ENCODE measurements at regions not wholly inside any gene's neighbourhood (a gene's known extent, or its start where the extent isn't known, plus 50 kb on each side); places are given as distances from the start of the nearest gene placed in this dataset.

DNA sequence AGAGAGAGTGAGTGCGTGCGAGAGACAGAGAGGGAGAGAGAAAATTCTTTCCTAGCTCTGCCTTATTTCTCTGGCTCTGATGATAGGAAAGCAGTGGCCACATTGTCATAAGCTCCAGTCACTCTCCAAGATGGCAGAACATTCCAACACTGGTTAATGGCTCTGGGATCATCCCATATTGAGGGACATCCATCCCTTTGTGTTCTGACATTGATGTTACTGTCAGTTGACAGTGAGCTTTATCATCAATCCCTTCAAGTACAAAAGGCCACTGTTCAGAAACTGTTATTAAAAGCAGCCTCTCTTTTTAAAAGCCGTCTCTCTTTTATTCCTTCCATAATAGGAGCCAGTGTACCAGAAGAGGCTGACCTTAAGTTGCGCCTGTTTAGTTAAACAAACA is 1084.9 kb upstream of the RBFOX1 start:
- DNase-seq = no peak

DNA sequence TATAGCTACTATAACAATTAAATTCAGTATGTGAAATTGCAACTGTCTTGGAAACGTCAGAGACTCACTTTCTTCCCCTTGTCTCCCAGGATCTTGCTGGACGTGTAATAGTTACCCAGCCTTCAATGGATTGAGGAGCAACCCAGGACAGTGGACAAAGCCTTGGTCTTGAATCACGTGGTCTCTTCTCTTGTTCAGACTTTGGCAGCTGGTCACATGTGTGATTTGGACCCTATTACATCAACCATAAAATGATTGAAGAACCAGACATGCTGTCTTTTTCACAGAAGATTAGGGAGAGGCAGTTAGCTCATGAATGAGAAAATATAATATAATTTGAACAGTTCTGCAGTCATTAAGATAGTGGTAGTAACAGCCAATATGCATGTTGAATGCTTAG is 1085.5 kb upstream of the RBFOX1 start:
- no peak for DNase-seq

DNA sequence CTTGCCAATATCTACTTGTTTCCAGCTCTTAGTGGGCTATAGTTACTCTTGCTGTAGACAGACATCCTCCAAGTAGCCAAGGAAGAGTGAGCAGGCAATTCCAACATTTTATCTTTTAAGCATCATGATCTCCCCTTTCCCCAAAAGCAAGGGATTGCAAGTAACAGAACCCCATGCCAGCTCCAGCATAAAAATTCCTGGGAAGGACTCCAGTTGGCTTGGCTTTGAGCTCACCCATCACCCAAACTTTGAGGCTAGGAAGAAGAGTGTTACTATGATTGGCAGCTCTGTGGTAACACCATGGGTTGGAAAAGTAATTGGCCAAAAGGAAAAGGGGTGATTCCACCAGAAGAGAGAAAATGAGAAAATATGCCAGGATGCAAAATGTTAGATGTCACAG is 1086.4 kb upstream of the RBFOX1 start:
- DNase-seq = no peak

DNA sequence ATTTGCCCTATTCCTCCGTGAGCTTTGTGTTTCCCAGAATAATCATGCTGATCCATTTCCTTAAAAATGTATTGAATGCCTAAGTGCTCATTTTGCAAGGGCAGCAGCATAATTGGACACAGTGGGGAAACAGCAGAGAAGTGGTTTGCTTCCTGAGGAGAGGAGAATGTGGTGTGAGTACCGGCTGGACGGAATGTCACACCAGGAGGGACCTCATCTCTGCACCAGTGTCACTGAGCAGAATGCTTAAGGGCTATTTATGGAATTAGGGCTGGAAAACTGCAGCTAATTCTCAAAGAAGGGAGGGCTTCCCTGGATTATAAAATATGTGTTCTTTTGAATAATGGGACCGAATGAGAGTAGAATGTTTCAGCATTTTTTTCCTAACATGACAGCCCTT is 1100.6 kb upstream of the RBFOX1 start:
- no peak for DNase-seq

DNA sequence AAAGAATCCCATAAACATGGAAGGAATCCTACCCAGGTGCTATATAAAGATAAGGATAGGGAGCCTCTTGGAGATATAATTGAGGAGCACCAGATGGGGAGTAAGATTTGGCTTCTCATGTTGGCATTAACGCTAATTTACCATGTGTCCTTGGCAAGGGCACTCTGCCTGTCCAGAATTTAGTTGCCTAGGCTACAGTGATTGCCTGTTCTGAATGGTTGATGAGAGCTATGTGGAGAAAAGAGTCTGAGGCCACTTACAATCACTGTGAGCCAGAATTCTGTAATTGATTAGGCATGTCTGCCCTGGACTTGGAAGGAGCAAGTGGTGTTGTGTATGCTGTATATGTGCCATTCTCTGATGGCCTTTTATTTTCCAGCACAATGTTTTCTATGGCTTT is 1101.2 kb upstream of the RBFOX1 start:
- no peak for DNase-seq

DNA sequence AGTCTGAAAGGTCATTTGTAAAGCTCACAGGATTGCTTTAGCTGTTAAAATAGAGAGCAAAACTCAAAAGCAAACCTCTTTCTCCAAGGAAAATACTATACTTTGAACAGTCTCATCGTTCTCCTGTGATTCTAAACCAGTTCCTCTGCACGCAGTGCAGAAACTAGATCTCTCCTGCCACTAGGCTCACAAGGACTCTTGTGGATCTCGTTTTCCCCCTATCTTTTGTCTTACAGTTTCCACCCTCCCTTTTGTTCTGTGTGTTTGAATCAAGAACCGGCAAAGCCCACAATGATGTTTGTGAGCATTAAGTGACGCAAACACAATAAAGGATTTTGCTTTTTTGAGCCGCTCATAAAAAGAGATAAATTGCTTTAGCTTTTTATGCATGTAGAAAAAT is 1103.5 kb upstream of the RBFOX1 start:
- DNase-seq = no peak

DNA sequence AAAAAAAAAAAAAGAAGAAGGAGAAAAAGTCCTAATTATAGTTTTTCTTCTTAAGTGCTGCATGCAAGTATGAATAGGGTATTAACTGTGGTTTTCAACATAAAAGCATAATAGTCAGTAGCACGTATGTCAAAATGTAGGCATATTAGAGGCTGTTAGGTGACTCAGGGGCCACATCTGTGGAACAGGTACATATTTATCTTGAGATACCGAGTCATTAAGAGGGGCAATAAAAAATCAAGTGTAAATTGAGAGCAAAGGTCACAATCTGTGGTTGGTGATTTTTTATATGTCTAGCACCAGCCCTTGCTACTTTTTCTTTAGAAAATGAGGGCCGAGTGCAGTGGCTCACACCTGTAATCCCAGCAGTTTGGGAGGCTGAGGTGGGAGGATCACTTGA is 1113.8 kb upstream of the RBFOX1 start:
- no peak for DNase-seq

DNA sequence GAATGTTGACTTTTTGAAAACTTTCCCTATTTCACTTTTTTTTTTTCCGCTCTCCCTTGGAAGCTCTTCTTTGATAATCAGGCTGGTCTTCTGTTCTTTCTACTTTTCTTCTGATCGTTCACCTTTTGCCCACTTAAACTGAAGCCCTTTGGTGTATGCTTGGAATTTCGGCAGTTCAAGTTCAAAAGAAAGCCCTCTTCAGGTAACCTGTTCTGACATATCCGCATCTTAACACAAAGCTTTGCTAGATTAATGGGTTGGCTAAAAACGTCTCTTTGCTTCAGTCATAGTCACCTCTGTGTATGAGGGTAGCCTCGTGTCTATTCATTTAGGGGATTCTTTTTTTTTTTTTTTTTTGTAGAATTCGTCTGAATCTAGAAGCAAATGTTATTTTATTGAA is 1115.8 kb upstream of the RBFOX1 start:
- no peak for DNase-seq

DNA sequence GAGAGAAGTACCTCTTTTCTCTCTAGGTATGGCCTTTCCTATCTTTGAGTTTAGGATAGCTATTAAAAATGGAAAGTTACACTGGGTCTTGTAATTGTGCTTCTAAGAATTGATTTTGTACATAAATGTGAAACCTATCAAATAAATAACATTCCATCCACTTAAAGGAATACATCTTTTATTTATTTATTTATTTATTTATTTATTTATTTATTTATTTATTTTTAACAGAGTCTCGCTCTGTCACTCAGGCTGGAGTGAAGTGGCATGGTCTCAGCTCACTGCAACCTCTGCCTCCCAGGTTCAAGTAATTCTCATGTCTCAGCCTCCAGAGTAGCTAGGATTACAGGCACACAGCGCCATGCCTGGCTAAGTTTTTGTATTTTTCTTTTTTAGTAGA is 1114.0 kb upstream of the EEF2KMT start:
- DNase-seq = no peak

DNA sequence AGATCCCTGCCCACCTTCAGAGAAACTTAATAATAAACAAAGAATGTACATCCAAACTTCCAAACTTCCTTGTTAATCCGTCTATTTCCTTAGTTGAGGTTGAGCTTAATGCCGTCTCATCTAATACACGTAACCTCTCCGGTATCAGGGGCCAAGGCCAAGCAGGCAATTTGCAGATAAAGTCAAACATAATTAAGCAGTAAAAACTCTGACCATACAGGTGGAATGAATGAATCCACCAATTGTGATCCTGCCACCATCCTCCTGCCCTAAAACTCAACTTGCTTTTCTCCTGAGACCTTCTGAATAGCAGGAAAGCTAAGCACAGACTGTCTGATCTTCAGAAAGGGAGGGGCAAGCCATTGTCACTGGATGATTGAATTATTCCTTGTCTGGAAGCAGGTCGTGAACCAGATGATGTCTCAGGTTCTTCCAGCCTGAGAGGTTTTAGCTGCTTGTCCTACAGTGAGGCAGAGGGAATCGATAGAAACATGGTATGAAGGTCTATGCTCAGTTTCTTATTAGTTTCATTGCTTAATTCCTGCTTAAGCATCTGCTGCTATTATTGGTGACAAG is 1111.8 kb upstream of the EEF2KMT start:
- no peak for DNase-seq

DNA sequence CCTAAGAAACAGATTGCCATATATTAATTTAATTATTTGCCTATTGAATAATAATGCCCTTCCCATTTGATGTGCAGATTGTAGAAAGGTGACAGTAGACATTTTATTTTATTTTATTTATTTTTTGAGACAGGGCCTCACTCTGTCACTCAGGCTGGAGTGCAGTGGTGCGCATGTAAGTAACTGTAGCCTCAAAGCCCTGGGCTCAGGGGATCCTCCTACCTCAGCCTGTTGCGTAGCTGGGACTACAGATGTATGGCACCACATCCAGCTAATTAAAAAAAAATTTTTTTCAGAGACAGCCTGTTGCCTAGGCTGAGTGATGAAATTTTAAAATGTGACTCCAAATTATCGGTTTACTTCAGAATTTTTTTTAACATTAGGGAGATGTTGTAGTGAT is 1110.0 kb upstream of the EEF2KMT start:
- DNase-seq = no peak

DNA sequence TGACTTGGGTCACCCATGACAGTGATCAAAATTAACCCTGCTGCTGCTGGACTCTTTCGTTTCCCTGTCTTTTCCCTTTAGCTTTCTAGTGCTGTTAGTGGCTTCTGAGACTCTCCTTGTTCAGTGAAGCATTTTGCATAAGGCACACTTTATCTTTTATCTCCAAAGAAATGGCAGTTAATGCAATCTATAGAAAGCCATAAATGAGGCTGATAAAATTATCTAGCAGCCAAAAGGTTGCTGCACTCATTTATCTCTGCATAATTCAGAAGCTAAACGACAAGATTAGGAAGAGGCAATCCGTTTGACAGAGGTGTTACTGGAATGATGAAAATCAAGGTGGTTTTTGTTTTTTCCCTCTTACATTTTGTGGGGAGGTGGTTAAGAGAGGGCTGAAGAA is 1109.5 kb upstream of the EEF2KMT start:
- DNase-seq = no peak

DNA sequence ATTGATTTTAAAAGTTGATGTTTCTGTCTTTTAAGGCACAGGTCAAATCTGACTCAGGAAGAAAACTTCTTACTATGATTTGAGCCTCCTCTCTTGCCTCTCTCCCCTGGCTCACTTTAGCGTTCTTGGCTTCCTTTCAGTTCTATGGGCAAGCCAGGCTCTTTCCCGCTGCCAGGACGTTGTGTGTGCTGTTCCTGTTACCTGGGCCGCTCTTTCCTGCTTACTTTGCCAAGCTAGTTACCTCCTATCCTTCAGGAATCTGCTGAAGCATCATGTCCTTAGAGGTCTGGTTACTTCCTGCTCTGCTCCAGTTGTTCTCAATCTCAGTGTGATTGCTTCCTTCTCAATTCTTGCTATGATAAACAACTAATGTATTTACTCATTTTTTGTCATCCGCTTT is 1108.5 kb upstream of the EEF2KMT start:
- no peak for DNase-seq

DNA sequence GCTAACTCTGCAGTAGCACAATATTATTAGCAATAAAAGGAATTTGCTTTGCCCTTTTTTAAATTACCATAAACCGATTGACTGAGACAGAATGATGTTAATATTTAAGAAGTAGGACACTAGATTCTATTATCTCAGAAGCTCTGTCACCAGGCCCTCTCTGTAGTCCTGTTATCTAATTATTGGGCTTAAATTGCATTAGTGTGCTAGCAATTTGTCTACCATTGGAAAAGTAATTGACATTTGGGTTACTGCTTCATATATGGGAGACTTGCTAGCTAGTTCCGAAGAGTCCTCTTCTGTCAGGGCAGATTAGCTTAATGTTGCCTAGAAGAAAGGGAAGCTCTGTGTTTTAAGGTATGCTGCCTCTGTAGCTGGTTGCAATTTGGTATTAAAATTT is 1107.3 kb upstream of the EEF2KMT start:
- DNase-seq = no peak

DNA sequence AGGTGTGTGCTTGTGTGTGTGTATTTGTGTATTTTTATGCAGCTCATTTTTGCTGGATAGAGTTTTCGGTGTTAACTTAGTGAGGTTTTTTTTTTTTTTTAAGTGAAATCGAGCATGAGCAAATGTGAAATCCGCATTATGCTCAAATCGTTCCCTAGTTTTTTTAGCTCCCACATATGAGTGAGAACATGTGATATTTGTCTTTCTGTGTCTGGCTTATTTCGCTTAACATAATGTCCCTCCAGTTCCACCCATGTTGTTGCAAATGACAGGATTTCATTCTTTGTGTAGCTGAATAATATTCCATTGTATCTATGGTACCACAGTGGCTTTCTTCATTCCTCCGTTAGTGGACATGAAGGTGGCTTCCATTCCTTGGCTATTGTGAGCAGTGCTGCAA is 1103.3 kb upstream of the EEF2KMT start:
- DNase-seq = no peak

DNA sequence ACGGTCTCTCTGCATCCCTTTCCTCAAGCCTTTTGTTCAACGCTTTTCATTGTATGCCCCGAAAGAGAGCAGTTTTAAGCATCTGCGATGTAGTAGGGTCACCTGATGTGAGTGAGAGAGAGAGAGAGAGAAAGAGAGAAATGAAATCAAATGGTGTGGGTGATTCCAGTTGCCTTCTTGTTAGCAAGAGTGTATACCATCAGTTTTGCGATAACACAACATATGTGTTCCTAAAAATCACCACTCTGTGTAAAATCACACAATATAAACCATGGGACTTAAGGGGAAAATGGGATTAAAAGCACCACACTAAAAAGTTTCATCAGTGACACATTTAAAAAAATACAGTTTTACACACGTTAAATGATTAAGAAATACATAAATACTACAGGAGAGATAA is 1102.7 kb upstream of the EEF2KMT start:
- DNase-seq = no peak

DNA sequence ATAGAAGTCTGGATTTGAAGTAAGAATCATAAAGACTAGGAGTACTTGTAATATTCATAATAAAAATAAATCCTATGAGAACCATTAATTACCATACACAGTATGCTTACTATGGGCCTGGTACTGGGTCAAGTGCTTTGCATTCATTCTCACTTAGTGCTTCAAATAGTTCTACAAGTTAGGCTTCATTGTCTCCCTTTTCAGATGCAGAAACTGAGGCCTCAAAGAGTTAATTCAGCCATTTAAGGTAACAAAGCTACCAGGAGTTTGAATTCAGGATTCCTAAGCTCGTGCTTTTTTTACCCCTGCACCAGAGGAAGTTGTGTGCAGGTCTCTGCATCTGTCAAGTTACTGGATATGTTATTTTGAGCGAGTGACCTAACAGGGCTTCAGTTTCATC is 1098.4 kb upstream of the EEF2KMT start:
- DNase-seq = no peak

DNA sequence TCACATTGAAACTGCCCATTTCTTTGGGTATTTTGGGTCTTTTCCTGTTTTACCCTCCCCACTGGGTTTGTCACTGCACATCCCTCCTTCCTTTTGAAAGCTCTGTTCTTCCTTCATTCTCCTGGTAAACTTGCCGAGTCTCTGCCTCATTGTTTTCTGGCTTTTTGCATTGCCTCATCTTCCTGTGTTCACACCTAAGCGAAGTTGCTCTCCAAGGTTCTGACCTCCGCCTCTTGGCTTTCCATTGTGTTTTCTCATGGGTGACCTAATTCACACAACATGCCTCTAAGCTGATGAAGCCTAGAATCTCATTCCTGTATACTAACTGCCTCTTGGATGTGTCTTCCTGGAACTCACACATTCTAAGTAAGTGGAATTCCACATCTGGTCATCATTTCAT is 1096.1 kb upstream of the EEF2KMT start:
- no peak for DNase-seq

DNA sequence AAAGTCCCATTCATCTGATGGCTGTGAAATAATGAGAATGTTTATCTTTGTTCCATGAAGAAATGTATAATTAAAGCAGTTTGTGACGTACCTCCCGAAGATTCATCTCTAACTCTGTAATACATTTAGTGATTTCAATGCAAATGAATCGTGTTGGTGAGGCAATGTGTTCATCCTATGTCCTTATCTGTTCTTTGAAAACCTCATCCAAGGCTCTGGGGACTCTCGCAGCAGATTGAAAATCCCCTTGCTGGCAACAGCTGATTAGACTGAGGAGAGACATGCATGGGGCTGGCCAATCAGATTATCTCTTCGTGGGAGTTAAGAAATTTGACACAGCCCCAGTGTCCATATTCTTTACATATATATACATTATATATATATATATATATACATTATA is 1095.4 kb upstream of the EEF2KMT start:
- DNase-seq = no peak

DNA sequence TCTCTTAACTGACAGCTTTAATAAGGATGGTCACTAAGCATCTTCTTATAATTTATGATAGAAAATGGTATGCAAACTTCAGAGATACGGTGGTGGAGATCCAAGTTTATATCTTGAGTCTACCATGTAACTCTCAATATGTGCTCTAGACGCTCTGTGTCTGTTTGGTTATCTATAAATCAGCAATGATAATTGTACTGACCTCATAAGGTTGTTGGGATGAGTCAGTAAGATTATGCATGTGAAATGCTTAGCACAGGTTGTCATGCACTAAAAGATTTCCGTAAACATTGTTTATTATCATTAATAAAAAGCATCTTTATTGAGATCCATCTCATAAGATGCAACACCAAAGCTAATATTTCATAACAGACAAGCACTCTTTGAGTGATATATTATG is 1094.9 kb upstream of the EEF2KMT start:
- no peak for DNase-seq

DNA sequence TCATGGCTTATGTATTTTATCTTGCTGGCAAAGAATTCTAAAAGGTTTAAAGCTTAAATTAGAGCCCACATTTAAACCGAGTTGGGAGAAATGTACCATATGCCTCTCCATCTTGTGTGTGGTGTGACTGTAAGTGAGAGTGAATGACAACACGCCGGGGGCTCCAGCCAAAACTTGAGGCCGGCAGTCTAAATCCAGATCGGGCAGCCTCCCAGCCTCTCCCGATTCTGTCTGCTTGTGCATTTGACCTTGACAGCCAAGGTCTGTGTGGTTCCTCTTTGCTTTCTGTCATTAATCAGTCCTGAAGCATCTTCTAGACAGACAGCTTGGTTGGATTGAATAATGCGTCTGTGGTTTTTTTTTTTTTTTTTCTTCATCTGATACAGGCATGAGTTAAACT is 1093.2 kb upstream of the EEF2KMT start:
- no peak for DNase-seq

DNA sequence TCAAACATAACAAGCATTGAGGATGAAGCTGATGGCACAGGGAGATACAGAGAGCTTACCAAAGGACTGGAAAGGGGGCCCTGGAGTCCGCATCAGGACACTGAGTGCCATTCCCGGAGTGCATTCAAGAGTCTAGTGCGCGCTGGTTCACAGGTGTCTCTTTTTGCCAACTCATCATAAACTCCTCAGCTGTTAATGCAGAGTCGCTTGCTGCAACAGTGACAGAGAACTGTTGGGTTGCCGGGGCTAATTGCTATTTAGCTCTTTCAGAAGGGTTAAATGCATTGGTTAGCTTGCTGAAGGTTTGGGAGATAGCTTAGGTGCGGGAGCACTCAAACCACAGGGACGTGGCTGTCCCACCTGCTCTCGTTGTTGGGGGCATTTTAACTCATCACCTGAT is 1091.6 kb upstream of the EEF2KMT start:
- DNase-seq = no peak

DNA sequence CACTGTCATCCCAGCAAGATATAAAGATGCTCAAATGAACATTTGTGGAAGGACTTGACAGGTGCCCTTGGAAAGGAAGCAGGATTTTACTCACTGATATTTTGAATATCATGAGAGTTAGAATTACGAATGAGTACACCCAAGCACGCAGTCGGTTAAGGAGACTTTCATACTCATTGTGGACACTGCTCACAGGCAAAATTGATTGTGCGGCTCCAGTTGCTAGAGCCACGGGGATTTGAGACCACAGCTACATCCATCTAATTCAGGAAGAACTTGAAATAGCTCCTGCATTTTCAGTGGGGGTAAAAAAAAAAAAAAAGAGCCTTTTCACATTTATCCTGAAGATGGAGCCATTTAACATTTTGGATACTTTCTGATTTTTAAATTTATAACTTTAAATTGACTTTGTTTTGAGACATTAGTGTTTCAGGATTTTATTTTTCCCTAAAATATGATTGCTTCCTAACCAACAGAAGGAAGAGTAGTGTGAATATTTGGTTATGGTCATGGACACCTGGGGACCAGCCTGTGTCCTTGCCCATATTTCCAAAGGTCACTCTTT is 1080.1 kb upstream of the EEF2KMT start:
- DNase-seq = no peak

DNA sequence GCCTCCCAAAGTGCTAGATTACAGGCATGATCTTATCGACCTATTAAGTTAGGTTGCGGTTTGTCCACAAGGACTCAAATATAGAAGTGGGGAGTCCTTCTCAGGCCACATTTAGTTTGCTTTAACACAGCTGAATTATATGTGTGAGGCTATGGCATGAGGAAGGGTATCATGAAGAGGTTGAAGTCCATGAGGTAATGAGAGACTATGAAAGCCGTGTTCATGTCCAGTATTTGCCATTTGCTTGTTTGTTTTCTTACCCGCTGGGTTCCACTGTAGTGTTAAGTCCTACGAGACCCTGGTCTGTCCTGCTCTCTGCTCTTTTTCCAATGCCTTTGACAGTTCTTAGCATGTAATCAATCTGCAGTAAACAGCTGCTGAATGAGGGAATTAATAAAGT is 1072.4 kb upstream of the EEF2KMT start:
- no peak for DNase-seq

DNA sequence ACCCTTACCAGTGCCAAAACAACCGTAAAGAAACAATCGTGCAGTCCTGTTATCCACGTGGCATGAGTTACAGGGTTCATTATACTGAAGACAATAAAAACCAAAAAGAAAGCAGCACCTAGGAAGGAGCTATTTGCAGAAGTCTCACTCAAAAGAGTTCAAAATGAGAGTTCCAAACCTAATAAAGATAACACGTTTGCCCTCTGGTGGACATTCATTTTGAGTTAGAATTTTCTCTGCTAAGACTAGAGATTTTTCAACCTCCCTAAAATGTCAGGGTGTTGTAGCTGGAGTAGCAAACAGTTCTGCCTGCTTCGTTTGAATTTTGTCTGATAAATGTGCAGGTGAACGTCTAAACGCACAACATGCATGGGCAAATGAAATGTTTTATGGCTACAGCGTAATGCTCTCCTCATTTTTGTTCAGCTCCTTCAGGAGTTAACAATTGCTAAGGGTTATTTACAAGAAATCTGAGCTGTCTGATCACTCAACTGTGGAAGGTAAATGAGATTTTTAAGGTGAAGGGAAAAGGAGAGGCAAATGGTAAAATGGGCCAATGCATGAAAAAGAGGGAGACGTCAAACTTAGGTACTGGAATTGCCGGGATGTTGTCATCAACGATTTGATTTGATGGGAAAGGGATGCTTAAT is 1067.9 kb upstream of the EEF2KMT start:
- no peak for DNase-seq
